ENCODE measurements at regions not wholly inside any gene's neighbourhood (a gene's known extent, or its start where the extent isn't known, plus 50 kb on each side); places are given as distances from the start of the nearest gene placed in this dataset.
"Not testable (repeated sequence)": the region's sequence is repeated elsewhere in the genome, so short reads cannot be mapped to it uniquely, and the experiment has no call there.

DNA sequence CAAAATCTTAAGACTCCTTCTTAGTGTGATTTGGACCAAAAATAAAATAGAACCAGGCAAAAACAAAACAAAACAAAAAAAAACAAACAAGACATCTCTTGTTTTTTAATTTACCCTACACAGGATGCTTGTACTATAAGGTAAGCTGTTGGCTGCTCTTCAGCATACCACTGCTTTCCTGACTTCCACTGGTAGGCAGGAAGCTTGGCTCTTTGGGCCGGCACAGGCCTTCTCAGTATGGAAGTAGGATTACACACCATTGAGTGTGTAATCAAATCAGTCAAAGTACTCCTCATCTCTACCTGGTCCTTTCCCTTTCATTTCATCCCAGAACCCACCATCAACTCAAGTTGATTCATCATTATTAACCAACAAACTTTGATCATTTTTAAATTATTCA lies 61.9 kb upstream of the RGS1 start:
- Histone ChIP-seq H3K27me3 (ENCODE audit: low read length) (no peaks in the 10 kb centered on the region), H3K9ac (ENCODE audit: low read length) (no peak overlapping the region), H3K4me2 (ENCODE audit: low read depth, low read length, poor library complexity, severe bottlenecking) (peak overlapping the region; percentile 42), H3K9me3 (ENCODE audit: insufficient read depth, low read length) (no peaks in the 10 kb centered on the region), H3K9me2 (replicated peaks; ENCODE audit: insufficient read depth, low read length) (no peaks in the 10 kb centered on the region), H3K36me3 (ENCODE audit: low read length) (no peaks in the 10 kb centered on the region), H2AFZ (ENCODE audit: low read depth, low read length, severe bottlenecking) (no peak overlapping the region), H3F3A (ENCODE audit: insufficient read depth) (peaks cover 23% of the 10 kb centered on the region), H3K79me2 (ENCODE audit: insufficient read depth, low read length) (no peaks in the 10 kb centered on the region), H4K20me1 (ENCODE audit: low read depth, low read length) (no peaks in the 10 kb centered on the region), H3K27ac (ENCODE audit: low read depth, low read length) (no peak overlapping the region), H3K4me3 (ENCODE audit: insufficient read depth, low read length, poor library complexity, severe bottlenecking) (no peak overlapping the region)
- TF ChIP-seq, protein P1, sequence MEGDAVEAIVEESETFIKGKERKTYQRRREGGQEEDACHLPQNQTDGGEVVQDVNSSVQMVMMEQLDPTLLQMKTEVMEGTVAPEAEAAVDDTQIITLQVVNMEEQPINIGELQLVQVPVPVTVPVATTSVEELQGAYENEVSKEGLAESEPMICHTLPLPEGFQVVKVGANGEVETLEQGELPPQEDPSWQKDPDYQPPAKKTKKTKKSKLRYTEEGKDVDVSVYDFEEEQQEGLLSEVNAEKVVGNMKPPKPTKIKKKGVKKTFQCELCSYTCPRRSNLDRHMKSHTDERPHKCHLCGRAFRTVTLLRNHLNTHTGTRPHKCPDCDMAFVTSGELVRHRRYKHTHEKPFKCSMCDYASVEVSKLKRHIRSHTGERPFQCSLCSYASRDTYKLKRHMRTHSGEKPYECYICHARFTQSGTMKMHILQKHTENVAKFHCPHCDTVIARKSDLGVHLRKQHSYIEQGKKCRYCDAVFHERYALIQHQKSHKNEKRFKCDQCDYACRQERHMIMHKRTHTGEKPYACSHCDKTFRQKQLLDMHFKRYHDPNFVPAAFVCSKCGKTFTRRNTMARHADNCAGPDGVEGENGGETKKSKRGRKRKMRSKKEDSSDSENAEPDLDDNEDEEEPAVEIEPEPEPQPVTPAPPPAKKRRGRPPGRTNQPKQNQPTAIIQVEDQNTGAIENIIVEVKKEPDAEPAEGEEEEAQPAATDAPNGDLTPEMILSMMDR (IDR thresholded peaks at IDR 0.05; ENCODE audit: insufficient read depth, low read length, poor library complexity, severe bottlenecking), result no peak
- TF ChIP-seq EZH2phosphoT487 (conservative IDR thresholded peaks at IDR 0.05; ENCODE audit: low read length), result no peak

- H3F3A ChIP-seq (ENCODE audit: insufficient read depth), result peaks cover 23% of the 10 kb centered on the region
- no peaks in the 10 kb centered on the region for H3K27me3 ChIP-seq (ENCODE audit: low read length)
- peak overlapping the region; percentile 77 for H3K27ac ChIP-seq (ENCODE audit: low read depth, low read length)
- no peaks in the 10 kb centered on the region for H3K9me3 ChIP-seq (ENCODE audit: insufficient read depth, low read length)
- H2AFZ ChIP-seq (ENCODE audit: low read depth, low read length, severe bottlenecking), result no peak overlapping the region
- H3K36me3 ChIP-seq (ENCODE audit: low read length), result no peaks in the 10 kb centered on the region
- H3K4me2 ChIP-seq (ENCODE audit: low read depth, low read length, poor library complexity, severe bottlenecking), result peak overlapping the region; percentile 67
- H3K9ac ChIP-seq (ENCODE audit: low read length), result peak overlapping the region; percentile 28
- no peaks in the 10 kb centered on the region for H4K20me1 ChIP-seq (ENCODE audit: low read depth, low read length)
- H3K4me3 ChIP-seq (ENCODE audit: insufficient read depth, low read length, poor library complexity, severe bottlenecking), result no peak overlapping the region
- TF ChIP-seq EZH2phosphoT487 (conservative IDR thresholded peaks at IDR 0.05; ENCODE audit: low read length), result no peak
- TF ChIP-seq, protein P1 (IDR thresholded peaks at IDR 0.05; ENCODE audit: insufficient read depth, low read length, poor library complexity, severe bottlenecking), result no peak
- no peaks in the 10 kb centered on the region for H3K79me2 ChIP-seq (ENCODE audit: insufficient read depth, low read length)
- H3K9me2 ChIP-seq (replicated peaks; ENCODE audit: insufficient read depth, low read length), result no peaks in the 10 kb centered on the region
Observed at GRCh38 chr1:192516776-192517297, 58.7 kb upstream of the RGS1 start.

GRCh38 chr1:192517716-192518355 lies 57.7 kb upstream of the RGS1 start:
- H3K36me3 ChIP-seq (ENCODE audit: low read length); H3K9me2 ChIP-seq (replicated peaks; ENCODE audit: insufficient read depth, low read length); H4K20me1 ChIP-seq (ENCODE audit: low read depth, low read length); H3K79me2 ChIP-seq (ENCODE audit: insufficient read depth, low read length); H3K9me3 ChIP-seq (ENCODE audit: insufficient read depth, low read length); H3K4me3 ChIP-seq (ENCODE audit: insufficient read depth, low read length, poor library complexity, severe bottlenecking); H2AFZ ChIP-seq (ENCODE audit: low read depth, low read length, severe bottlenecking); H3K27me3 ChIP-seq (ENCODE audit: low read length): not testable (repeated sequence)
- Histone ChIP-seq H3K27ac (ENCODE audit: low read depth, low read length) (peak overlapping the region; percentile 77), H3F3A (ENCODE audit: insufficient read depth) (peaks cover 20% of the 10 kb centered on the region), H3K4me2 (ENCODE audit: low read depth, low read length, poor library complexity, severe bottlenecking) (peak overlapping the region; percentile 67), H3K9ac (ENCODE audit: low read length) (peak overlapping the region; percentile 12; the same call in 1 of the 2 replicates)

DNA sequence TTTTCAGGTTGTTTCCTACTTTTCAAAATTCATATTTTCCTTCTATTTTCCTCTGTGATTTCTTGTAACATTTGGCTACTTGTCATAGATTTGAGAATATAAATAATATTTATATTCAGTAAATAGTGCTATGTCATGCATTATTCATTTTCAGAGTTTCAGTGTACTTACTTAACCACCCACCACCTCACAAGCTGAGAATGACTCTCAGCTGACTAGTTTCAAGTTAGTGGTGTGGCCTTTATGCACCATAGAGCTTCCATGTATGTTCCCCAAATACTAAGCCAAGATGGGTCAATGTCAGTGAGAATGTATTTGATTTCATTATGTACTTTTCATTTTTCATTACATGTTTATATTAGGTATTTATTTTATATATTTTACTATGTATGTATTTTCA lies 56.9 kb upstream of the RGS1 start:
- Histone ChIP-seq H3F3A (ENCODE audit: insufficient read depth) (peaks cover 16% of the 10 kb centered on the region), H3K79me2 (ENCODE audit: insufficient read depth, low read length) (no peaks in the 10 kb centered on the region), H3K36me3 (ENCODE audit: low read length) (no peaks in the 10 kb centered on the region), H3K27ac (ENCODE audit: low read depth, low read length) (no peak overlapping the region), H3K27me3 (ENCODE audit: low read length) (no peaks in the 10 kb centered on the region), H3K4me3 (ENCODE audit: insufficient read depth, low read length, poor library complexity, severe bottlenecking) (no peak overlapping the region), H3K9me3 (ENCODE audit: insufficient read depth, low read length) (no peaks in the 10 kb centered on the region), H4K20me1 (ENCODE audit: low read depth, low read length) (no peaks in the 10 kb centered on the region), H3K4me2 (ENCODE audit: low read depth, low read length, poor library complexity, severe bottlenecking) (no peak overlapping the region), H3K9ac (ENCODE audit: low read length) (no peak overlapping the region), H2AFZ (ENCODE audit: low read depth, low read length, severe bottlenecking) (no peak overlapping the region), H3K9me2 (replicated peaks; ENCODE audit: insufficient read depth, low read length) (no peaks in the 10 kb centered on the region)
- TF ChIP-seq, protein P1 (IDR thresholded peaks at IDR 0.05; ENCODE audit: insufficient read depth, low read length, poor library complexity, severe bottlenecking), result no peak
